HG03442 (cell line): ENCODE measurements at regions not wholly inside any gene's neighbourhood (a gene's known extent, or its start where the extent isn't known, plus 50 kb on each side); places are given as distances from the start of the nearest gene placed in this dataset.

Experiments
- ATAC-seq: cut with Tn5 transposase; IDR thresholded peaks from one replicate; pipeline ENCODE4 v1.9.1; 2021; ENCODE audit warnings: mild to moderate bottlenecking, moderate library complexity; ENCODE audit not compliant: unreplicated experiment

DNA sequence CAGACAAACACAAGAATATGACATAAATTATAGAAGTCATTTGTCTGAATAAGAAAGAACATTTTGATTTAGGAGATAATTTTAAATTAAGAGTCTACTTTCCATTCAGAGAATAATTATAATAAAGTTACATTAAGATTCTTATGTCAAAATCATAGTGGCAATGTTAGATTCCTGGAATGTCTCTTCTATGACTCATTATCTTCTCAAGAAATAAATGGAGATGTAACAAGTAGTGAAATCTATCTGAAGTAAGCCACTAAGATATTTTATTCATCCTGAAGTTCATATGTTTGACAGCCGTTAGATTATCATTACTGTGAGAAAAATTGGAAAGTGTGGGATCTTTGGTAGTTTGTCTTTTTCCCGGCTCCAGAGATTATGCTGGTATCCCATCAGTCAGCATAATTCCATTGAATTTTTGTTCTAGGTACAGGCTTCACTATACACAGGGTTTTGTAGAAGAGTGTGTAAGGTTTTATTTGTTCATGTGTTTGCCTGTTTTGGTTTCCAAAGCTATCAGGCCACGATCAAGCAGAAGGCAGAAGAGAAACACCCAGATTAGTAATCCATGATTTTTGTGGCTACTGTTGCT, 1246.6 kb upstream of the LRRTM1 start:
- ATAC-seq = no peak

DNA sequence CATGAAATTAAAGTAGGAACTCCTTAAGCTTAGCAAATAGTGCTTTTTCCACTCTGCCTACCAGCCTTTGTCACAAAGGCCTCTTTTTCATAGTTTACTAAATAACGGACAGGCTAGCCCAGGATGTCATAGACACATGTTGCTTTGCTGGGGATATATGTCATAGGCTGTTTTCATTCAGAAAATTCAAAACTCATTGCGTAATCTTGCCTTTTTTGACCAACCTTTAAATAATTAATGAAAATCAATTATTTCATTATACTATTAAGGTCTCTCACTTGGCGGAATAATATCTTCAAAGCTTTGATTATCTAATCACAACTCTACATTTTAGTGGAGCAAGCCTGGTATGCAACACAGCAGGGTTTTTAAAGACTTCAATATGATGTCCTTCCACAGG, 1245.7 kb upstream of the LRRTM1 start:
- ATAC-seq = no peak

DNA sequence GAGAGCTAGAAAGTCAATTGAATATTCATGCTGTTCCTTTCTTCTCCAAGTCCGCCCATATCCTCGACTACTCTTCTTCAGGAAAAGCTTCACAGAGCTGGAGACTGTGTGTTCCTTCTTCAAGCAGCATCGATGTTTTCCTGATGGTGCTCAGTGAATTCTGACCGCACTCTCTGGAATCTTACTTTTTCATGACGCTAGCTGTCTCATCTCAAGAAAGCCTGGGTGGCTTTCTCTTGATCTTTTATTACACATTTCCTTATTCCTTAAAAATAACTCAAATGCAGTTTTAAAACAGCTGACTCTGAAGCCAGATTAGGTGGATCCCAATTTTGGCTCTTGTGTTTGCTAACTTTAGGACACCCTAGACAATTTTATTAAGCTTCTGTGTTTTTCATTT, 1245.1 kb upstream of the LRRTM1 start:
- ATAC-seq = no peak

DNA sequence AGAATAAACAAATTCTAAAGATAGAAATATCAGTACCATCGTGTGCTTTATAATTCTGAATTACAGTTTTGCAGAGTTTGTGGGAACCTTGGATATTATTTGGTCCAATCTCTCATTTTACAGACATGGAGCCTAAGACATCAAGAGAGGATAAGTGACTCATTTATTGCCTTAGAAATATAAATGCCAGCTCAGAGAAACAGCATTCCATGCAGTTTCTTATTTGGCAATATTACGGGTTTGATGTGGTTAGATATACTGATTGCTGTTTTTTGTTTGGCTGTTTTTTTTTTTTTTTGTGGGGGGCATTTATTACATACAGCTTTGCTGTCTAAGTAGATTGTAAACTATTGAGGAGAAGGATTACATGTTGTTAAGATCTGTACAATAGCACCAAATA, 1241.1 kb upstream of the LRRTM1 start:
- ATAC-seq = no peak

DNA sequence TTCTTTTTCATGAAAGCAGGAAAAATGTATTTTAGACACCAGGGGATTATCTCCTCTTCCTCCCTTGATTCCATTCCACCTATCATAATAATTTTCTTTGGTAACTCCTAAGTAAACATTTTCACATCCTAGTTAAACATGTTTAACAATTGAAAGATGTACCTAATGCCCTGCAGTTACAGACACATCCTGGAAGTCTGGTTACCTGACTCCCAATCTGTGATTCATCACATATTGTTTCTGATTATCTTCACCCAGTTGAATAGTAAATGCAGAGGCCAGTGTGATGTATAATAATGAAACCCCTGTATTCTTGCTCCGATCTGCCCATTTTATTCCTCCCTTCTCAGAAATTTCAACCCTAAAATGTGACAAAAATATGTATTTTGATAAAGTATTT, 1237.6 kb upstream of the LRRTM1 start:
- no peak for ATAC-seq

DNA sequence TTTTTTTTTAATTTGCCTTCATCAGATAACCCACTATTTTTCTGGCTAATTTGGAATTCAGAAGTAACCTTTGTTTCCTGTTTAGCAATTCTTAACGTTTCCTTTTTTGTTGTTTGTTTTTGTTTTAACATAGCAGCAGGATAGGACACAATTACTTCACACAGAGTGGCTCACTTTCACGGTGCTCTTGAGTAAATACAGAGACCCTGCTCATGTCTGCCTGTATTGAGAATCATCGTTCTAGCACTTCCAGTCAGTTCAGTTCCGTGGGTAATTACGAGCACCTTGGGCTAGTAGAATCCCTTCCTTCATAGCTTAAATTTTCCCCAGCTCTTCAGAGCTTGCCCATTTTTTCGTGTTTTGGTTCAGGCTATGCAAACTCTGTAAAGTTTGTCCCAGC, 1225.4 kb upstream of the LRRTM1 start:
- ATAC-seq = no peak

DNA sequence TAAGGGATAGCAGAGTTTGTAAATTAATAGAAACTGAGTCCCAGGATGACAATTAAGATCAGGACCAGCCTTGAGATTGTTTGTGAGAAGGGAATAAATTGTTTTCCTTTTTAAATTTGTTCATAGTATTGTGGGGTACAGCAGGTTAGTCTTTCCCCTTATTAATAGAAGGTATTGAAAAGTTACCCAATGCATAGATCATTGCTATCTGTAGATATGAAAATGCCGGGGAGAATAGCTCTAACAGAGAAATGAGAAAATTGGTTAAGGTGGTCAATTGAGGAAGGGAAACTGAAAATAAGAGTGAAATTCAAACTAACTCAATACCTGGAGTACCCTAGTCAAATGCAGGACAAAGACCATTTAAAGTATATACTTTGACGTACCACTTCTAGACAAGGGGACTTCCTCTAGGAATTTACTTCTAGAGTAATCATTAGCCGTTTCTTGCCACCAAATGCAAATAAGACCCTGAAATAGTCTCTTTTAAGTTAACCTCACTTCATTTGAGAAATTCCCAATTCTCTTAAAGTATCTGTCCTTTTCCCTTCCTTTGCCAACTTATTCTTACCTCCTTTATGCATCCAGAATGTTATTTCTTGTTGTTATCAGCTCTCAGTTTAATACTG, 1224.4 kb upstream of the LRRTM1 start:
- no peak for ATAC-seq

DNA sequence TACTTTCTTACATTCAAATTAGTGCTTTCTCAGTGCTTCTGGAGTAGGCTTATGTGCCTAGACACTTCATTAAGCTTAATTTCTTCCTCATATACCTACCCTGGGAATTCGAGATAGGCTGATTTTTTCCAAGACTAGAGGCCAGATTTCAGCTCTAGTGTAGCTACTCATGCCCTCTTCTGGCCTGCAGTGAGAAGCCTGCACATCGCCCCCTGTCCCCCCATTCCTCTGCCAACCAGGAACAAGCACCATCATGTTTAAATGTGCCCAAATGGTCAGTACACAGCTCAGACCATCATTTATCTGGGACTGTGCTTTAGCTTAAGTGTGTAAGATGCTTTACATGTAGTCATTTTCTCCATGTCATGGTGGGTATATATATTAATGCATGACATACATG, 1218.8 kb upstream of the LRRTM1 start:
- no peak for ATAC-seq

DNA sequence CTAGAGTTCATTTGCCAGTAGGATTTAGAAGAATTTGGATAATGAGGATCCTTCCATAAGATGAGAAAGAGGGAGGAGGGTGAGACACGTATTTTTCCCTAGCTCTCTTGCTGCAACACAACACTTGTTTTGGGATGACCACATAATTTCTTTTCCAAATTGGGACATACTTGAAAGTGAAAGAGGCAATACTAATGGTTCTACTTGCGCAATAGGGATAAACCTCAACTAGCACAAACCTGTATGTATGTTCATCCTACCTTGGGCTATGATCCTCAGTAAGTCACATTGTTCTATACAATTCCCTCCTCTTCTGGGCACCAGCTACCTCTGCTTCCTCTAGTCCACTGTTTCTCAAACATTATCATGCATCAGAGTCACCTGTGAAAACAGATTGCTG, 1208.8 kb upstream of the LRRTM1 start:
- ATAC-seq = no peak

DNA sequence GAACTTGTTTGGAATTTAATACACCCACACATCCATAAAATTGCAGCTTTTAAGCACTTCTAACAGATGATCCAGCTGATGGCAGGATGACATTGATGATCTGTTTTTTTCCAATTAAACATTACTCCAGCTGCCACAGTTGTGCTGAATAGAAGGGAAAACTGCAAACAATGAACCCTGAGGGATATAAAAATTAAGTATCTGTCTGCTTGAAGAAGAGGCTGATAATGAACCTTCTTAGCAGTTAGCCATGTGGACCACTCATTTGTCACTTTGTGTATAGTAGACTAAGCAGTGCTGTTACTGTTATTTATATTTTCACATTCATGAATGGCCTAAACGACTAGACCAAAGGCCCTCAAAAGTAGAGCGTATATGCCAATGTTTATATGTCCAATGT, 1201.0 kb upstream of the LRRTM1 start:
- ATAC-seq = no peak

DNA sequence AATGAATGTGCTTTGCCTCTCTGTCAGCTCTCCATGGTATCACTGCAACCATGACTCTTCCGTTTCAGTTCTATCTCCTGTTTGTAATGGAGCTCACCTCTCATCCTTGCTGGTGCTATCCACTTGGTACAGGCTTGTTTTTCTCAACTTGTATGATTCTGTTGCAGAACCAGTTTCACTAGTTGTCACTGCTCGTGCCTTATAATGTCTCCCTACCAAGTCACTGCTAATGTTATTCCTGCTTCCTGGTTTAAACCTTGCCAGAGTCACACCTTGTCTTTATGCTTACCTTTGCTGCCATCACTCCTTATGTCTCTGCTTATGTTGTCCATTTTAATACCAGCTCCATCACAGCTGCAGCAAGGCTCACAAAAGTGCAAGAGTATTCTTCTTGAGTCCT, 1191.0 kb upstream of the LRRTM1 start:
- no peak for ATAC-seq

DNA sequence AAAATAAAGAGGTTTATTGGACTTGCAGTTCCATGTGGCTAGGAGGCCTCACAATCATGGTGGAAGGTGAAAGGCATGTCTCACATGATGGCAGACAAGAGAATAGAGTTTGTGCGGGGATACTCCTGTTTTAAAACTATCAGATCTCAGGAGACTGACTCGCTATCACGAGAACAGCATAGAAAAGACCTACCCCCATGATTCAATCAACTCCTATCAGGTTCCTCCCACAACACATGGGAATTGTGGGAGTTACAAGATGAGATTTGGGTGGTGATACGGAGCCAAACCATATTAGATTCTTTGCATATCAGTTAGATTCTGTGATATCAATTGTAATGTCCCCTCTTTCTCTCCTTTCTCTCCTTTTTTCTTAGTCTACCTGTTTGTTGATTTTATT, 1178.7 kb upstream of the LRRTM1 start:
- ATAC-seq = no peak

DNA sequence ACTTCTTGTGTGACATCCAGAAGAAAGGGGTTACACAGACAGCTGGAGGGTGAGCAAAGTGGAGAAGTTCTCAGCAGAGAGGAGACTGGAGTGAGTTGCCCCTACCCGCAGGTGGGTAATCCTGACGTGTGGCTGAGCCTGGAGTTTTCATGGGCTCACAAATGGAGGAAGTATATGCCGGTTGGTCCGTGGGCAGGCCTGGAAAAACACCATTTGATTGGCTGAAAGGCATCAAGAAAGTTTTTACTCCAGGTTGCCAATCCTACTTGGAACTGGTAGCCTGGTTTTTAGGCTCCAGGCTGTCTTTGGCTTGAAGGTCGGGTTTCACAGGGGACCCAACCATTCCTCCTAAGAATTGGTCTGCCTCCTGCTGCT, 1177.4 kb upstream of the LRRTM1 start:
- ATAC-seq = no peak

DNA sequence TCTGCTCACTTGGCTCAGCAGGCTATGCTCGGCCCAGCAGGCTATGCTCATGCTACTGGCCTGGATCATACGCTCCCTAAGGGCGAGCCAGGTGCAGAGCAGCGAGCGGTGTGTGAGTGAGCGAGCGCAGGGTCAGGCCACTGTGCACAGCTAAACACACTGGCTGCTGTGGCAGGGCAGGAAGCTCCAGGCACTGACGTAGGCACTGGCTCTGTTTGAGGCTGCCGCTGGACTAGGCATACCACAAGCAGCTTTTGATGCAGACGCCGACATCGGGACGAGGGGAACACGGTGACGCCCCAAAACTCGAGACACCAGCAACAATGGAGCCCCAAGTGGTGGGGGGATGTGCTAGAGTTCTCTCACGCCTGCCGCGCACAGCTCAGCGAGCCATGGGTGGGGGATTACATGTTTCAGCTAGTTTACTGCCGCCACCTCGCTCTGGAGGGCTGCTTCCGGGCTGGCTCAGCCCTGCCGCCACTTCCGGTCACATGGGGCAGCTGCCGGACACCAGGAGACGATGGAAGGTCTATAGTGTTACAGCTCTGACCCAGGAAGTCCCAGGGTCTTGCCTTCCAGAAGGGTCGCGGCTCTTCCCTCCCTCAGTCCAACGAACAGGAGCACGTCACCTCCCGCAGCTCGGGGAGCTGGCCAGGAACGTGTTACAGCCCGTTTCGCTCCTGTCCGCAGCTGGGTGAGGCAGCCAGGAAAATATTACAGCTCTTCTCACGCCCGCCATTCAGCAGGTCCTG, 1176.9 kb upstream of the LRRTM1 start:
- ATAC-seq = no peak

DNA sequence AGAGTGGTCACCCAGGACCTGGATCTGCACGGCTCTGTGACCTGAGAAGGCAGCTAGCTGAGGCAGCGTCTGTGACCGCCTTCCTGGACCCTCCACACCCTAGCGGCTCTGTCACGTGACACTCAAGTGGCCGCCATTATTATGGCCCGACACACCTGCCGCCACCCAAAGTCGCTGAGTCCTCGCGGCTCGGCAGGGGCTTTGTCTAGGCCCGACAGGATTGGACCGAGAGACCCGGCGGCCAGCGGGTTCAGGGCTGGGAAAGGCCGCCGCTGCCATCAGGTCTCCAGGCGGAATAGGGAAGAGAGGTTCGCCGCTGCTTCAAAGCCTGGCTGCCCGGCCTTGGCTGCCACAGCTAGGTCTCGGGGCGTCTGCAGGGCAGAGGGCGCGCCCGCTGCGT, 1162.5 kb upstream of the LRRTM1 start:
- ATAC-seq = no peak

DNA sequence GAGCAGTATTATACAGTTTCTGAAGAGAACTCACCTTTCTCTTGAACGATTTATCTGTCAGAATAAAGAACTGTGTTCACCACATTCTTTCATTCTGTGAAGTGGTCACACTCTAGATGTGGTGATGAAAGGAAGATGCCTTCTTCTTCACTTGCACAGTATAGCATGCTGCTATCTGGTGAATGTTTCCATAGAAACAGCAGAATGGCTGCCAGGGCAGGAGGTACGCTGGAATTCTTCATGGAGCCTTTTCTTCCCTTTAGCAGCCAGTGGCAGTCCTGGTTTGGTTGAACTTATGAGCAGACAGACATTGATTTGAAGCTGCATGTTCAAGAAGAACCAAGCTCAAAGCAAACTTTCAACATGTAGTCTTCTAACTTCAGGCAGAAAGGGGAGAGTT, 1157.9 kb upstream of the LRRTM1 start:
- no peak for ATAC-seq

DNA sequence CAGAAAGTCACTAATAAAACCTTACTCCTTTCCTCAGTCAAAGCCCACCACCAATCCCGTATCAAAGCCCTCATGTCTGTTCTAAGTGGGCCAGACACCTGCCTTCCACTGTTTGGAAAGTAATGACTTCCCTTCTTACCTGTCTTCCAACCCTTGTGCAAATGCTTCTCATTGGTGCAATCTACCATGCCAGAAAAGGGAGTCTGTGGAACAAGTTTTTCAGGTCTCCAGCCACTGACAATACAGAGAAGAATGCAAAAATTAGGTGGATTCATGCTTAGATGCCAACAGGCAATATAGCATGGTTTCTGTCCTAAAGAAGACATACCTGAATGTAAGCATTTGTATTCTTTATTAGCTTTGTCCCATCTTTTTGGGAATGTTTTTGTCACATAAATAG, 1140.6 kb upstream of the LRRTM1 start:
- ATAC-seq = no peak

DNA sequence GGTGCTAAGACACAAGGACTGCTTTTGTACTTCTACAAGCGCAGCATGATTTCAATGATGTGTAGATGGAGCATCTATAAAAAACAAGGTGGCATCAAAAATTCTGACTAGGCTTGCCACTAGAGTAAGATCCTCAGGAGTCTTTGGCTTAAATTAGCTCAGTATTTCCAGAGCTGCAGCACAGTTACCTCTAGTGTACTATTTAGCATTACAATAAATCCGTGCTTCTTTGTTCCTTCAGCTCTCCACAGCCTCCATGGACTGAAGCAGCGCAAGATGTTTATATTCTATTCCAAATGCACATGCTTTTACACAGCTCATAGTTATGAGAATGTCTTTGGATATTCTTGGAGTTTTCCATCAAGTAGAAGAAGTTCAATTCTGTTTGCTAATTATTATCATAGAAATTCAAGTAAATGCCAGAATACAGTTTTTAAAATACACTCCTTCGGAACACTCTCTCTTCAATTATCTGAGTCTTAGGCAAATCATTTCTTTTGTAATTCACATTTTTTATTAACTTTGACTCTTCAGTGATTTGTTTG, 1133.0 kb upstream of the LRRTM1 start:
- ATAC-seq = no peak

DNA sequence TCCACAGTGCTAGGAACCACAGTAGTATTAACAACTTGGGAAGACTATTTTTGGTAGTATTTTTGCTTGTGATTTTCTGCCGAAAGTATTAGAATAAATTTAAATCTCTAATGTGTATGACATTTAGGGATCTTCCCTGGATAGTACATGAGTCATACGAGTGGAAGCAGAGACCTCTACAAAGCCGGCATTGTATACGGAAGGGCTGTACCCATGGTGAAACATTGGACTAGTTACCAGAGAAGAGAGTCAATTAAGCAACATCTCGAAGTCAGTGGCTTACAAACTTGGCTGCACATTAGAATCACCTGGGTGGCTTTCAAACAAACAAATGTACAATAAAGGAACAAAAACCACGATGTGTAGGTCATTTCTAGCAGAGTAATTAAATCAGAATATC, 1131.7 kb upstream of the LRRTM1 start:
- ATAC-seq = no peak

DNA sequence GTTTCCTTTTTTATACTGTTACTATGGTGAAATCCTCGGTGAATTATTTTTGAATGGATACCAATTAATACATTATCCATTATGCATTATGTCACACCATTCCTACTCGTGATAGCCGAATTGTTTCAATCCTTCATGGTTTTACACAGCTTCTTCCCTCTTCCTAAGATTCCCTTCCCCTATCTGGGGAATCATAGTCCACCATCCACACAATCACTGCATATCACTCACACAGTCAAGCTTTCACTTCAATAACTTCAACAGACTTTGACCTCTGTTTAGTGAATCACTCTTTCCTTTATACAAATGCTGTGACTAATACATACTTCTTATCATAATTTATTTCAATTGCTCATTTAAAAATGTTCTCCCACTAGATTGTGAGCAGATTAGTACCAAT, 1108.1 kb upstream of the LRRTM1 start:
- ATAC-seq = no peak

DNA sequence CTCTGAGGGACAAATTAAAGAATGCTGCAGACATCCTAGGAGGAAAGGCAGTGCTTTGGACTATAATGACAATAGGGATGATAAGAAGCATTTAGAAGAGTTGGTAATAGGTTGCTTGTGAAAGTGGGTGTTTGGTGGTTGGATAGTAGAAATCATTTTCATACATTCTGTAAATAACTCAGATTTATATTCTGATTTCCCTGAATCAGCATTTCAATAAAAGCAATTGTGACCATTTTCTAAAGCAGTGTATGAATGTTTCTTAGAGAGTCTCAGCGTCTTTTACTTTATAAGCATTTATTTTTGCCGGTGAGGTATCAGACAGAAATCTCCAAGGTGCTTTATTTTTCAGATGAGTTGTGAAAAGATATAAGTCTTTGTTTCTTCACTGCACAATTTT, 1099.0 kb upstream of the LRRTM1 start:
- ATAC-seq = no peak

DNA sequence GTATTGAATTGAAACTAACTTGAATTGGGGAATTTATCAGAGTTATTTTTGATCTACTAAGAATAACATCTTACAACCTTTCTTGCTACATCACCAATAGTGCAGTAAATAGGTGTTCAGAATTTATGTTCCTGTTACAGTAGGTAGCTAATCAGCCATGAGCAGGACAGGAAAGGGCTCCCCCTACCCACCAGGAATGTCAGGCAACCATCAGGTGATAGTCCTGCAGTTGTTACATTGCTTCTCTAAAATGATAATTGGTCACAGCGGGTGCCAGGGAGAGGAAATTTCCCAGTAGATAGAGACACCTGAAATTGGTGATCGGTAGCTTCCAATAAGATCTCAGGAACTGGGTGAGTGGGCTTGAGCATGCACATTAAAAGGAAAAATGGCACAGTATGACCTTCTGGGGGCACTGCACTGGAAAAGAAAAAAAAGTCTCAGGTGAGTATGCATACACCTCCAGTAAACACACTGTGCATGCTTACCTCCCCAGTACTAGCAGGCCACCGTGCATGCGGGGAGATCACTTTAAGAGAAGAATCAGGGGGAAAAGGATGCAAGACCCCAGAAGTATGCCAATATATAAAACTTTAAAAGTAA, 1092.0 kb upstream of the LRRTM1 start:
- ATAC-seq = no peak
